NCI-H128 (cell line): ENCODE measurements at regions not wholly inside any gene's neighbourhood (a gene's known extent, or its start where the extent isn't known, plus 50 kb on each side); places are given as distances from the start of the nearest gene placed in this dataset.

Experiments used
- DNase-seq: peaks from one replicate; lab custom pipeline; 2025; ENCODE audit not compliant: unreplicated experiment; lab: John Stamatoyannopoulos, UW

- DNase-seq, result no peak
Observed at GRCh38 chr4:136769717-136770116, 762.6 kb downstream of the PCDH18 start.

- no peak for DNase-seq
Observed at GRCh38 chr4:136768925-136769275, 763.4 kb downstream of the PCDH18 start.

- DNase-seq, result no peak
Observed at GRCh38 chr4:136768213-136768924, 763.9 kb downstream of the PCDH18 start.

GRCh38 chr4:136763919-136764318 is 768.4 kb downstream of the PCDH18 start:
- no peak for DNase-seq

- no peak for DNase-seq
Observed at GRCh38 chr4:136755531-136755916, 776.8 kb downstream of the PCDH18 start.

GRCh38 chr4:136754810-136755530 is 777.3 kb downstream of the PCDH18 start:
- no peak for DNase-seq

GRCh38 chr4:136751556-136751955 is 780.7 kb downstream of the PCDH18 start:
- DNase-seq, result no peak

GRCh38 chr4:136750897-136751296 is 781.4 kb downstream of the PCDH18 start:
- DNase-seq, result no peak

GRCh38 chr4:136749989-136750388 is 782.3 kb downstream of the PCDH18 start:
- no peak for DNase-seq

GRCh38 chr4:136748773-136749172 is 783.5 kb downstream of the PCDH18 start:
- no peak for DNase-seq

- DNase-seq, result no peak
Observed at GRCh38 chr4:136748165-136748564, 784.1 kb downstream of the PCDH18 start.

- no peak for DNase-seq
Observed at GRCh38 chr4:136743238-136743637, 789.1 kb downstream of the PCDH18 start.

GRCh38 chr4:136742333-136742732 is 790.0 kb downstream of the PCDH18 start:
- no peak for DNase-seq

GRCh38 chr4:136741468-136741867 is 790.8 kb downstream of the PCDH18 start:
- DNase-seq, result no peak

- no peak for DNase-seq
Observed at GRCh38 chr4:136740326-136740725, 792.0 kb downstream of the PCDH18 start.

- no peak for DNase-seq
Observed at GRCh38 chr4:136737066-136737465, 795.2 kb downstream of the PCDH18 start.

GRCh38 chr4:136731025-136731424 is 801.3 kb downstream of the PCDH18 start:
- no peak for DNase-seq

GRCh38 chr4:136725286-136726081 is 806.8 kb downstream of the PCDH18 start:
- no peak for DNase-seq

GRCh38 chr4:136713140-136713539 is 819.2 kb downstream of the PCDH18 start:
- DNase-seq, result no peak

GRCh38 chr4:136709897-136710296 is 822.4 kb downstream of the PCDH18 start:
- no peak for DNase-seq

GRCh38 chr4:136706942-136707341 is 825.4 kb downstream of the PCDH18 start:
- DNase-seq, result no peak

GRCh38 chr4:136699905-136700304 is 832.4 kb downstream of the PCDH18 start:
- no peak for DNase-seq
